GM04504 (cell line): ENCODE measurements at regions not wholly inside any gene's neighbourhood (a gene's known extent, or its start where the extent isn't known, plus 50 kb on each side); places are given as distances from the start of the nearest gene placed in this dataset.

Experiments
- DNase-seq: peaks from one replicate; pipeline ENCODE4 v3.0.0-alpha.2; 2012; ENCODE audit warnings: low read depth

GRCh38 chr7:25812086-25812850 lies 339.7 kb upstream of the NFE2L3 start:
- DNase-seq, result no peak

- no peak for DNase-seq
These were observed 338.6 kb upstream of the NFE2L3 start for GRCh38 chr7:25813381-25813780.

- DNase-seq, result no peak
These were observed 336.3 kb upstream of the NFE2L3 start for GRCh38 chr7:25815711-25816110.

- no peak for DNase-seq
These were observed 331.5 kb upstream of the NFE2L3 start for GRCh38 chr7:25820432-25821040.

GRCh38 chr7:25821225-25821624 lies 330.8 kb upstream of the NFE2L3 start:
- no peak for DNase-seq

- DNase-seq, result no peak
These were observed 329.2 kb upstream of the NFE2L3 start for GRCh38 chr7:25822823-25823222.

- no peak for DNase-seq
These were observed 328.4 kb upstream of the NFE2L3 start for GRCh38 chr7:25823571-25823970.

- DNase-seq, result no peak
These were observed 323.5 kb upstream of the NFE2L3 start for GRCh38 chr7:25828468-25828867.

- no peak for DNase-seq
These were observed 322.3 kb upstream of the NFE2L3 start for GRCh38 chr7:25829663-25830062.

GRCh38 chr7:25830215-25830614 lies 321.8 kb upstream of the NFE2L3 start:
- DNase-seq, result no peak

GRCh38 chr7:25831062-25831691 lies 320.8 kb upstream of the NFE2L3 start:
- no peak for DNase-seq

- DNase-seq, result no peak
These were observed 320.1 kb upstream of the NFE2L3 start for GRCh38 chr7:25831831-25832411.

GRCh38 chr7:25832456-25832855 lies 319.5 kb upstream of the NFE2L3 start:
- DNase-seq, result no peak

- no peak for DNase-seq
These were observed 319.1 kb upstream of the NFE2L3 start for GRCh38 chr7:25832929-25833328.

- DNase-seq, result no peak
These were observed 317.9 kb upstream of the NFE2L3 start for GRCh38 chr7:25834050-25834449.

- no peak for DNase-seq
These were observed 316.8 kb upstream of the NFE2L3 start for GRCh38 chr7:25835197-25835596.

GRCh38 chr7:25839084-25839769 lies 312.8 kb upstream of the NFE2L3 start:
- DNase-seq, result no peak

- no peak for DNase-seq
These were observed 311.7 kb upstream of the NFE2L3 start for GRCh38 chr7:25840209-25840792.

GRCh38 chr7:25841575-25841974 lies 310.4 kb upstream of the NFE2L3 start:
- DNase-seq, result no peak

- no peak for DNase-seq
These were observed 309.7 kb upstream of the NFE2L3 start for GRCh38 chr7:25842201-25842733.

GRCh38 chr7:25843467-25843866 lies 308.5 kb upstream of the NFE2L3 start:
- DNase-seq, result no peak
